ENCODE measurements at regions not wholly inside any gene's neighbourhood (a gene's known extent, or its start where the extent isn't known, plus 50 kb on each side); places are given as distances from the start of the nearest gene placed in this dataset.

DNA sequence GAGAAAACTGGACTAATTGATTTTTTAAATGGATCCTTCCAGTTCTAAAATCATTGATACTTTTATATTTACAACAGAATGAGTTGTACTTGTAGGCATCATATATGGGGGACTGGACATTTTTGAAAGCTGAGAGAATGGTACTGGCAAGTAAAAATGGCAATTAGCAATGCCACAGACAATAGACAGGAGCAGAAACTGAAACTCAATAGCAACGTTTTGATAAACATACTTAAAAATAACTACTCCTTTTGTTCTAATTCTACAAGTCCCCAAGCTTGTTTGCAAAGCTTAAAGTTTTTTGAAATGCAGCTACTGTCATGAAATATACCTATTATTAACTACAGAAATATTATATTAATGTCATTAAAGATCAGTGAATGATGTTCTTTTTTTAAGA lies 52.8 kb upstream of the FBXL7 start (continued):
- TF ChIP-seq, protein P1, sequence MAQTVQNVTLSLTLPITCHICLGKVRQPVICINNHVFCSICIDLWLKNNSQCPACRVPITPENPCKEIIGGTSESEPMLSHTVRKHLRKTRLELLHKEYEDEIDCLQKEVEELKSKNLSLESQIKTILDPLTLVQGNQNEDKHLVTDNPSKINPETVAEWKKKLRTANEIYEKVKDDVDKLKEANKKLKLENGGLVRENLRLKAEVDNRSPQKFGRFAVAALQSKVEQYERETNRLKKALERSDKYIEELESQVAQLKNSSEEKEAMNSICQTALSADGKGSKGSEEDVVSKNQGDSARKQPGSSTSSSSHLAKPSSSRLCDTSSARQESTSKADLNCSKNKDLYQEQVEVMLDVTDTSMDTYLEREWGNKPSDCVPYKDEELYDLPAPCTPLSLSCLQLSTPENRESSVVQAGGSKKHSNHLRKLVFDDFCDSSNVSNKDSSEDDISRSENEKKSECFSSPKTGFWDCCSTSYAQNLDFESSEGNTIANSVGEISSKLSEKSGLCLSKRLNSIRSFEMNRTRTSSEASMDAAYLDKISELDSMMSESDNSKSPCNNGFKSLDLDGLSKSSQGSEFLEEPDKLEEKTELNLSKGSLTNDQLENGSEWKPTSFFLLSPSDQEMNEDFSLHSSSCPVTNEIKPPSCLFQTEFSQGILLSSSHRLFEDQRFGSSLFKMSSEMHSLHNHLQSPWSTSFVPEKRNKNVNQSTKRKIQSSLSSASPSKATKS (CRISPR knock-in tag; IDR thresholded peaks at IDR 0.05): no peak

DNA sequence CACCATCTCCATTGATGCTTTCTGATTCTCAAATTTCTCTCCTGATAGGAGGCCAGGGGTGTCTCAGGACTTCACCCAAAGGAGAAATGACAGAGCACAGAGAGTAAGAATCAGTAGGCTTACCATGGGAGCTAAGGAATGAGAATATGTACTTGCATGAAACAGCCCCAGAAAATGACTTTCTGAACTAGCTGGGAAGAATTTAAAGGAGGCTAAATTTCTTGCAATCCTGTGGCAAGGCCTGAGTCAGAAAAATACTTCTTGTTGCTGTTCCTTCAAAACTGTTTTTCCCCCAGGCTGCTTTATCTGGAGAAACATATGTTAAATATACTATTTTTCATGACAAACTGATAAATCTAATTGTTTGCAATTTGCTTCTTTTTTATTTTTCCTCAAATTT lies 53.4 kb upstream of the FBXL7 start:
- Histone ChIP-seq H3K9ac (ENCODE audit: insufficient read depth in 1 of 2, low read depth in 2 of 2, low read length in 2 of 2) (no peak overlapping the region), H2AFZ (ENCODE audit: low read depth, low read length) (no peak overlapping the region), H3K4me2 (ENCODE audit: insufficient read depth, low read length) (no peak overlapping the region), H3K79me2 (ENCODE audit: control insufficient read depth, insufficient read depth, low read length) (no peaks in the 10 kb centered on the region), H3K9me3 (replicated peaks; ENCODE audit: control insufficient read depth, insufficient read depth, low read depth, low read length) (no peaks in the 10 kb centered on the region), H3K4me1 (replicated peaks in 1 of 2; ENCODE audit: control insufficient read depth in 2 of 2, insufficient read depth in 2 of 2, low read length in 2 of 2) (no peaks in the 10 kb centered on the region), H3K27me3 (ENCODE audit: control insufficient read depth in 2 of 2, insufficient read depth in 2 of 2, low read length in 2 of 2) (no peaks in the 10 kb centered on the region), H4K20me1 (replicated peaks; ENCODE audit: control insufficient read depth, insufficient read depth, low read length) (no peaks in the 10 kb centered on the region), H3K27ac (ENCODE audit: extremely low read depth, low read depth, low read length) (no peak overlapping the region), H3K4me3 (no peak overlapping the region), H3K9me1 (ENCODE audit: control insufficient read depth, insufficient read depth, low read length) (no peaks in the 10 kb centered on the region), H3K36me3 (ENCODE audit: control insufficient read depth, insufficient read depth, low read length) (no peaks in the 10 kb centered on the region)
- ATAC-seq (no peak), DNase-seq (ENCODE audit: extremely low read depth in 1 of 4, low spot score in 3 of 4) (no peak), FAIRE-seq (no peak)
- no TSS peak for BruUV-seq (replicated peaks)
- CTCF ChIA-PET (ENCODE audit: low intra/inter-chr PET ratio): no interaction called here
- intact Hi-C loops (cut with micrococcal nuclease) (no loop called here), in situ Hi-C loops (cut with MboI) (no loop called here)
- TF ChIP-seq RHOXF2B (CRISPR knock-in tag; conservative IDR thresholded peaks at IDR 0.05) (no peak), JUNB (CRISPR knock-in tag; conservative IDR thresholded peaks at IDR 0.05) (no peak), FOXP1 (CRISPR knock-in tag; IDR thresholded peaks at IDR 0.05) (no peak), RFX1 (IDR thresholded peaks at IDR 0.05) (no peak), HINFP (tag; conservative IDR thresholded peaks at IDR 0.05; ENCODE audit: low read depth) (no peak), KAT2B (IDR thresholded peaks at IDR 0.05; ENCODE audit: low read depth, low read length) (no peak), E2F3 (CRISPR knock-in tag; IDR thresholded peaks at IDR 0.05) (no peak), KHSRP (IDR thresholded peaks at IDR 0.05) (no peak), ZNF717 (CRISPR knock-in tag; IDR thresholded peaks at IDR 0.05) (no peak), NR2F6 (CRISPR knock-in tag; IDR thresholded peaks at IDR 0.05) (no peak)
- POLR2A ChIA-PET: no interaction called here

All from K562 (cell line).